ENCODE measurements at regions not wholly inside any gene's neighbourhood (a gene's known extent, or its start where the extent isn't known, plus 50 kb on each side); places are given as distances from the start of the nearest gene placed in this dataset.
"Not testable (repeated sequence)": the region's sequence is repeated elsewhere in the genome, so short reads cannot be mapped to it uniquely, and the experiment has no call there.

DNA sequence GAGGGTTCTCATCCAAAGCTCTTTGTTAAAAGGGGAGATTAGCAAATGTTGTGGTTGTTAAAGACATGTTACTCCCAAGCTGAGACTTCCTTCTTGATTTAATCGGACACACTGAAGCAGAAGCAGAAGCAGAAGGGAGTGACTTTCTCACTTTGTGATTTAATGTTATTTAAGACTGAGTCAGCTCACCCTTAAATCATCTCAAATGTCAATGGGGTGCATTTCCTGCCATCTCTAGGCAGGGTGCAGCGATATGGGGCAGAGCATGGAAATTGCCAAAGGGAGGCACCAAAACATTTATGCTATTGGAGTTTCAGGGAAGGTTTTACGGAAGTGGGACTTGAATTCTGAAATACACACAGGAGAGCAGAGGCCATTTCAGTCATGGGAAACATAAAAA is 283.6 kb downstream of the ABCC12 start:
- TF ChIP-seq, protein P1, sequence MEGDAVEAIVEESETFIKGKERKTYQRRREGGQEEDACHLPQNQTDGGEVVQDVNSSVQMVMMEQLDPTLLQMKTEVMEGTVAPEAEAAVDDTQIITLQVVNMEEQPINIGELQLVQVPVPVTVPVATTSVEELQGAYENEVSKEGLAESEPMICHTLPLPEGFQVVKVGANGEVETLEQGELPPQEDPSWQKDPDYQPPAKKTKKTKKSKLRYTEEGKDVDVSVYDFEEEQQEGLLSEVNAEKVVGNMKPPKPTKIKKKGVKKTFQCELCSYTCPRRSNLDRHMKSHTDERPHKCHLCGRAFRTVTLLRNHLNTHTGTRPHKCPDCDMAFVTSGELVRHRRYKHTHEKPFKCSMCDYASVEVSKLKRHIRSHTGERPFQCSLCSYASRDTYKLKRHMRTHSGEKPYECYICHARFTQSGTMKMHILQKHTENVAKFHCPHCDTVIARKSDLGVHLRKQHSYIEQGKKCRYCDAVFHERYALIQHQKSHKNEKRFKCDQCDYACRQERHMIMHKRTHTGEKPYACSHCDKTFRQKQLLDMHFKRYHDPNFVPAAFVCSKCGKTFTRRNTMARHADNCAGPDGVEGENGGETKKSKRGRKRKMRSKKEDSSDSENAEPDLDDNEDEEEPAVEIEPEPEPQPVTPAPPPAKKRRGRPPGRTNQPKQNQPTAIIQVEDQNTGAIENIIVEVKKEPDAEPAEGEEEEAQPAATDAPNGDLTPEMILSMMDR (IDR thresholded peaks at IDR 0.05; ENCODE audit: low read depth, low read length), result no peak
- in situ Hi-C loops (cut with HindIII; ENCODE audit: low sequenced_read_pairs), result no loop called here
- no peak overlapping the region for H3K4me3 ChIP-seq (ENCODE audit: low read depth, low read length)
- no peak for DNase-seq (ENCODE audit: low read depth, low spot score)

DNA sequence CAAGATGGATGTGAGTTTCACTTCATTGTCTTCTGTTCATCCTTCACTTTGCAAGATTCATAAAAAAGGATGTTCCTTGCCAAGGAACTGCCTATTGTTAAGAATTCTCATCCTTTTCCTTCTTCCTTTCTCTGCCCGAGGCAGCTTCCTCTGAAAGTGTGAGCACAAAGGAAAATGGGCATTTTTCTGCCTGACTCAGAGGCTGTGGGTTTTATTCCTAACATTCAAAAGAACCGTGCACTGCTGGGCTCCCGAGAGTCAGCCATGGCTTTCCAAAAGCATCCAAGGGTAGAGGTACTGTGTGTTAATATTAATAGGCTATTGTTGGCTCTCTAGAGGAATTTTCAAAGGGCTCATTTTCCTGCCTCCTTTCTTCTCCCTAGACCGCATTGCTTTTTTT is 289.4 kb downstream of the ABCC12 start:
- peak; percentile 22 for DNase-seq (ENCODE audit: low read depth, low spot score)
- TF ChIP-seq, protein P1 (IDR thresholded peaks at IDR 0.05; ENCODE audit: low read depth, low read length), result no peak
- in situ Hi-C loops (cut with HindIII; ENCODE audit: low sequenced_read_pairs), result no loop called here
- H3K4me3 ChIP-seq (ENCODE audit: low read depth, low read length), result no peak overlapping the region

DNA sequence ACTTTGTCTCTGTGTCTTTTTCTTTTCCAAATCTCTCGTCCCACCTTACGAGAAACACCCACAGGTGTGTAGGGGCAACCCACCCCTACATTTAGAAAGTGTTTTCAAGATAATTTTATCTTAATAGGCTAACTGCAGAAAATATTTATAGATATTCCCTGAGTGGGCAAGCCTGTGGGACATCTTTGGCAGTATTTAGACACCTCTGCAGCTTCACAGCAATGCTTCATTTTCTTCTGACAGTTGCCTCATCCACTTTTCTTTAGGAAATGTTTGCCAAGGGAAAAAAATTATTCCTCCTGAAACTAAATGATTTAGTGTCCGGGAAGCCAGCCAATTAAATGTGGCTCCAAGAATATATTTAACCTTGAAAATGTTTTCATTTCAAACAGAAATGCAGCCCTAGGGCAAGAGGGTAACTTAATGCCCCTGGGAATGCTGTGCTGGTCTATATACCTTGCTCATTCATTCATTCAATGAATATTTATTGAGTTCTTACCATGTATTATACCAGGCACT is 290.4 kb downstream of the ABCC12 start:
- TF ChIP-seq, protein P1 (IDR thresholded peaks at IDR 0.05; ENCODE audit: low read depth, low read length), result no peak
- H3K4me3 ChIP-seq (ENCODE audit: low read depth, low read length), result no peak overlapping the region
- no peak for DNase-seq (ENCODE audit: low read depth, low spot score)
- in situ Hi-C loops (cut with HindIII; ENCODE audit: low sequenced_read_pairs), result no loop called here

DNA sequence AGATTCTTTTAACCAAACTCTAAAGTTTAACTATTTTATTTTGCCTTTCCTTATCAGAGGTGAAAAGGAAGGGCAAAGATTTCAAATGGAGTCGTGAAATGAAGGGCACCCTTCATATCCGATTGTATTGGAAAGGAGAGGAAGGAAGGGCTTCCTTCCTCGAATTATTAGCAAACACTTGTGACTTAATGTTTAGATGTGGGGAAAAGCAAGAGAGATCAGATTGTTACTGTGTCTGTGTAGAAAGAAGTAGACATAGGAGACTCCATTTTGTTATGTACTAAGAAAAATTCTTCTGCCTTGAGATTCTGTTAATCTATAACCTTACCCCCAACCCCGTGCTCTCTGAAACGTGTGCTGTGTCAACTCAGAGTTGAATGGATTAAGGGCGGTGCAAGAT is 291.5 kb downstream of the ABCC12 start:
- H3K4me3 ChIP-seq (ENCODE audit: low read depth, low read length); DNase-seq (ENCODE audit: low read depth, low spot score); in situ Hi-C loops (cut with HindIII; ENCODE audit: low sequenced_read_pairs): not testable (repeated sequence)

DNA sequence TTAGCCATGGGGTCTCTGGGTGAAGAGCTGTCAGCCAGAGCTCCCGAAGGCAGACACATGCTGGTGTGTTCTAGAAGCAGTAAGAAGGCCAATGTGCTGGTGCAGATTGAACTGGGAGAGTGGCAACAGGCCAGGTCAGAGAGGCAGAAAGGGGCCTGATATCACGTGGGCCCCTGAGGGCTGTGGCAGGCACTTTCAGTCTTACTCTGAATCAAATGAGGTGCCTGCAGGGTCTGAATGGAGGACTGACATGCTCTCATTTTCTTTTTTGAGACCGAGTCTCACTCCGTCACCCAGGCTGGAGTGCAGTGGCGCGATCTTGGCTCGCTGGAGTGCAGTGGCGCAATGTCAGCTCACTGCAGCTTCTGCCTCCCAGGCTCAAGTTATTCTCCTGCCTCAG is 293.8 kb downstream of the ABCC12 start:
- in situ Hi-C loops (cut with HindIII; ENCODE audit: low sequenced_read_pairs), result no loop called here
- DNase-seq (ENCODE audit: low read depth, low spot score), result no peak
- TF ChIP-seq, protein P1 (IDR thresholded peaks at IDR 0.05; ENCODE audit: low read depth, low read length), result no peak
- no peak overlapping the region for H3K4me3 ChIP-seq (ENCODE audit: low read depth, low read length)

DNA sequence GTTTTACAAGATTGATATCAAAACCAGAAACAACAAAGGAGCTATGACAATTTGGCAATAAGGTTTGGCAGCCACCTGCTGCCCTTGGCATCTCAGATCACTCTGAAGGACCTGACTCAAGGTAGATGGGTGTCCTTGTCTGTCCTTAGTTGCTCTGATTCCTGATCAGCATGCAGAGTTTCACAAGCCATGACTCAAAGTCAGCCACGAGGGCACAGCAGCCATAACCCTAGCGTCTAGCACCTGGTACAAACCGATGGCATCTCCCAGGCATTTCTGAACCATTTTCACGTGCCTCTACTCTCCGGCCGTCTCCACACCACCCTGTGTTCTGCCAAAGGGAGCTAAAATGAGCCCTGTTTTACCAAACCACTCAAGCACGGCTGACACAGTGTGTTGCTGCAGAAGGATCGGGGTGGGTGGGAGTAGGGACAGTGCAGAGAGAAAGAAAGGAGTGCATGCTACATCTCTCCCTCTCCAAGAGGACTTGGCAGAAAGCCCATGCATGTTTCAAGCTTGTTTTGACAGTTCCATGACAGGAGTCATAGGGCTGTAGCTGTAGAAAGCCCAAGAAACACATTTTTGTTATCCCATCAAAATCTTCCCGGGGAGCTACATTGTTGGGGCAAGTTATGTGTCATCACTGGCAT is 297.3 kb downstream of the ABCC12 start:
- in situ Hi-C loops (cut with HindIII; ENCODE audit: low sequenced_read_pairs), result no loop called here
- TF ChIP-seq, protein P1 (IDR thresholded peaks at IDR 0.05; ENCODE audit: low read depth, low read length), result no peak
- no peak for DNase-seq (ENCODE audit: low read depth, low spot score)
- no peak overlapping the region for H3K4me3 ChIP-seq (ENCODE audit: low read depth, low read length)

DNA sequence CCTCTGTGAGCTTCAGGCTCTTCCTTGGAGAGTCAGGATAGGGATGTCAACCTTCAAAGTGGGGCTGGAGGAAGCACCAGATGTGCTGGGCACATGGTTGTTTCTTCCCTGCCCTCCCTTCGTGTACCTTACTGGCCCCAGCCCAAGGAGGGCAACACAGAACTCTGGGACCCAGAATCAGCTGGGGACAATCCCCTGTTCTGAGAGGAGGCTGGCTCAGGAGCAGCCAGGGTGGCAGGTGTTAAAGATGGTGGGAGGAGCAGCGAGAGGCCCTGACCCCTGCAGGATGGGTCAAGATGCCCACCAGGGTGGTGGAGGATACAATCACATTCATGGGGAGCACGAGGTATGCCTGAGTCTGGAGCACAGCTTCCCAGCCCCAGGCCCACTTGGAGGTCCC is 300.4 kb downstream of the ABCC12 start:
- H3K4me3 ChIP-seq (ENCODE audit: low read depth, low read length), result no peak overlapping the region
- TF ChIP-seq, protein P1 (IDR thresholded peaks at IDR 0.05; ENCODE audit: low read depth, low read length), result no peak
- no peak for DNase-seq (ENCODE audit: low read depth, low spot score)
- in situ Hi-C loops (cut with HindIII; ENCODE audit: low sequenced_read_pairs), result no loop called here

Measured in astrocyte of the spinal cord (primary cell).